H1 (cell line): ENCODE measurements at regions not wholly inside any gene's neighbourhood (a gene's known extent, or its start where the extent isn't known, plus 50 kb on each side); places are given as distances from the start of the nearest gene placed in this dataset.

ENCODE experiments used
- FOSL1 ChIP-seq: IDR thresholded peaks from 2 replicates; pipeline ENCODE4 v1.6.1; 2011; ENCODE audit warnings: mild to moderate bottlenecking, low read depth, low read length, moderate library complexity; ENCODE audit not compliant: insufficient read depth
- HDAC2 ChIP-seq, 2 experiments: fragments of 300-600 bp in 1 of 2; sonication (generic) in 1 of 2; IDR thresholded peaks; 2 replicates each; pipeline ENCODE4 v1.6.1; 2011 to 2012; ENCODE audit warnings: low read depth in 2 of 2, low read length in 2 of 2, mild to moderate bottlenecking in 2 of 2, moderate library complexity in 2 of 2, borderline replicate concordance in 1 of 2, inconsistent platforms in 1 of 2
- JUN ChIP-seq: IDR thresholded peaks from 2 replicates; pipeline ENCODE4 v1.6.1; 2011; ENCODE audit warnings: low read depth, mild to moderate bottlenecking, improper control_type of control experiment, low read length
- MAX ChIP-seq: IDR thresholded peaks from 2 replicates; pipeline ENCODE4 v1.6.1; 2012; ENCODE audit warnings: inconsistent platforms
- RAD21 ChIP-seq, 2 experiments: IDR thresholded peaks in 1 of 2; conservative IDR thresholded peaks in 1 of 2; 2 replicates each; pipeline ENCODE4 v1.6.1; 2011; ENCODE audit warnings: low read depth in 2 of 2, low read length in 2 of 2, improper control_type of control experiment in 1 of 2, inconsistent platforms in 1 of 2, mild to moderate bottlenecking in 1 of 2, moderate library complexity in 1 of 2
- RFX5 ChIP-seq: IDR thresholded peaks from 2 replicates; pipeline ENCODE4 v1.6.1; 2011; ENCODE audit warnings: low read depth, low read length, improper control_type of control experiment, borderline replicate concordance
- SIX5 ChIP-seq: IDR thresholded peaks from 2 replicates; pipeline ENCODE4 v1.6.1; 2011; ENCODE audit warnings: mild to moderate bottlenecking, low read depth, low read length
- SP1 ChIP-seq: IDR thresholded peaks from 2 replicates; pipeline ENCODE4 v1.6.1; 2011; ENCODE audit warnings: low read depth, low read length
- SP4 ChIP-seq: IDR thresholded peaks from 2 replicates; pipeline ENCODE4 v1.6.1; 2012; ENCODE audit warnings: low read length, inconsistent platforms
- SRF ChIP-seq: IDR thresholded peaks from 2 replicates; pipeline ENCODE4 v1.6.1; 2011; ENCODE audit warnings: mild to moderate bottlenecking, low read depth, low read length, moderate library complexity
- ZNF274 ChIP-seq: IDR thresholded peaks from 2 replicates; pipeline ENCODE4 v1.7.0; 2012; ENCODE audit warnings: low read length, borderline replicate concordance; ENCODE audit errors: extremely low read depth
- TF ChIP-seq, protein P1 (sequence below): fragments of 300-600 bp; sonication (generic); IDR thresholded peaks from 2 replicates; pipeline ENCODE4 v1.7.1; 2012; ENCODE audit warnings: low read length, moderate library complexity, mild to moderate bottlenecking, inconsistent platforms; ENCODE audit not compliant: insufficient replicate concordance

DNA sequence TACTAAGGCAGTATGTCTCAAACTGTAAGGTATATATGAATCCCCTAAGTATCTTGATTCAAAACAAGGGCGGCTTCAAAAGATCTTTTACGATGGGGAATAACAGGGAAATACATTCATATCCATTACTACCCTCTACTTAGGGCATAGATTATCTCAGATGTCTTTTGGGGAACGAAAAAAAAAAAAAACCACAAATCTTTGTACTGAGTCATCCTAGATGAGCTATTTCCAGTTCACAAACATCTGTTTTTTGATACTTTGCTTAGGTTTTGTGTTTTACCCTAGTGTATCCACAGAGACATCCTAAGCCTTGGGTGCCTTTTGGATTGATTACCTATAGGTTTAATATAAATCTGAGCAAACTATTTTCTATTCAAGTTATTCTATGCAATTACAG, 457.2 kb downstream of the NLGN4X start (continued):
- TF ChIP-seq, protein P1, sequence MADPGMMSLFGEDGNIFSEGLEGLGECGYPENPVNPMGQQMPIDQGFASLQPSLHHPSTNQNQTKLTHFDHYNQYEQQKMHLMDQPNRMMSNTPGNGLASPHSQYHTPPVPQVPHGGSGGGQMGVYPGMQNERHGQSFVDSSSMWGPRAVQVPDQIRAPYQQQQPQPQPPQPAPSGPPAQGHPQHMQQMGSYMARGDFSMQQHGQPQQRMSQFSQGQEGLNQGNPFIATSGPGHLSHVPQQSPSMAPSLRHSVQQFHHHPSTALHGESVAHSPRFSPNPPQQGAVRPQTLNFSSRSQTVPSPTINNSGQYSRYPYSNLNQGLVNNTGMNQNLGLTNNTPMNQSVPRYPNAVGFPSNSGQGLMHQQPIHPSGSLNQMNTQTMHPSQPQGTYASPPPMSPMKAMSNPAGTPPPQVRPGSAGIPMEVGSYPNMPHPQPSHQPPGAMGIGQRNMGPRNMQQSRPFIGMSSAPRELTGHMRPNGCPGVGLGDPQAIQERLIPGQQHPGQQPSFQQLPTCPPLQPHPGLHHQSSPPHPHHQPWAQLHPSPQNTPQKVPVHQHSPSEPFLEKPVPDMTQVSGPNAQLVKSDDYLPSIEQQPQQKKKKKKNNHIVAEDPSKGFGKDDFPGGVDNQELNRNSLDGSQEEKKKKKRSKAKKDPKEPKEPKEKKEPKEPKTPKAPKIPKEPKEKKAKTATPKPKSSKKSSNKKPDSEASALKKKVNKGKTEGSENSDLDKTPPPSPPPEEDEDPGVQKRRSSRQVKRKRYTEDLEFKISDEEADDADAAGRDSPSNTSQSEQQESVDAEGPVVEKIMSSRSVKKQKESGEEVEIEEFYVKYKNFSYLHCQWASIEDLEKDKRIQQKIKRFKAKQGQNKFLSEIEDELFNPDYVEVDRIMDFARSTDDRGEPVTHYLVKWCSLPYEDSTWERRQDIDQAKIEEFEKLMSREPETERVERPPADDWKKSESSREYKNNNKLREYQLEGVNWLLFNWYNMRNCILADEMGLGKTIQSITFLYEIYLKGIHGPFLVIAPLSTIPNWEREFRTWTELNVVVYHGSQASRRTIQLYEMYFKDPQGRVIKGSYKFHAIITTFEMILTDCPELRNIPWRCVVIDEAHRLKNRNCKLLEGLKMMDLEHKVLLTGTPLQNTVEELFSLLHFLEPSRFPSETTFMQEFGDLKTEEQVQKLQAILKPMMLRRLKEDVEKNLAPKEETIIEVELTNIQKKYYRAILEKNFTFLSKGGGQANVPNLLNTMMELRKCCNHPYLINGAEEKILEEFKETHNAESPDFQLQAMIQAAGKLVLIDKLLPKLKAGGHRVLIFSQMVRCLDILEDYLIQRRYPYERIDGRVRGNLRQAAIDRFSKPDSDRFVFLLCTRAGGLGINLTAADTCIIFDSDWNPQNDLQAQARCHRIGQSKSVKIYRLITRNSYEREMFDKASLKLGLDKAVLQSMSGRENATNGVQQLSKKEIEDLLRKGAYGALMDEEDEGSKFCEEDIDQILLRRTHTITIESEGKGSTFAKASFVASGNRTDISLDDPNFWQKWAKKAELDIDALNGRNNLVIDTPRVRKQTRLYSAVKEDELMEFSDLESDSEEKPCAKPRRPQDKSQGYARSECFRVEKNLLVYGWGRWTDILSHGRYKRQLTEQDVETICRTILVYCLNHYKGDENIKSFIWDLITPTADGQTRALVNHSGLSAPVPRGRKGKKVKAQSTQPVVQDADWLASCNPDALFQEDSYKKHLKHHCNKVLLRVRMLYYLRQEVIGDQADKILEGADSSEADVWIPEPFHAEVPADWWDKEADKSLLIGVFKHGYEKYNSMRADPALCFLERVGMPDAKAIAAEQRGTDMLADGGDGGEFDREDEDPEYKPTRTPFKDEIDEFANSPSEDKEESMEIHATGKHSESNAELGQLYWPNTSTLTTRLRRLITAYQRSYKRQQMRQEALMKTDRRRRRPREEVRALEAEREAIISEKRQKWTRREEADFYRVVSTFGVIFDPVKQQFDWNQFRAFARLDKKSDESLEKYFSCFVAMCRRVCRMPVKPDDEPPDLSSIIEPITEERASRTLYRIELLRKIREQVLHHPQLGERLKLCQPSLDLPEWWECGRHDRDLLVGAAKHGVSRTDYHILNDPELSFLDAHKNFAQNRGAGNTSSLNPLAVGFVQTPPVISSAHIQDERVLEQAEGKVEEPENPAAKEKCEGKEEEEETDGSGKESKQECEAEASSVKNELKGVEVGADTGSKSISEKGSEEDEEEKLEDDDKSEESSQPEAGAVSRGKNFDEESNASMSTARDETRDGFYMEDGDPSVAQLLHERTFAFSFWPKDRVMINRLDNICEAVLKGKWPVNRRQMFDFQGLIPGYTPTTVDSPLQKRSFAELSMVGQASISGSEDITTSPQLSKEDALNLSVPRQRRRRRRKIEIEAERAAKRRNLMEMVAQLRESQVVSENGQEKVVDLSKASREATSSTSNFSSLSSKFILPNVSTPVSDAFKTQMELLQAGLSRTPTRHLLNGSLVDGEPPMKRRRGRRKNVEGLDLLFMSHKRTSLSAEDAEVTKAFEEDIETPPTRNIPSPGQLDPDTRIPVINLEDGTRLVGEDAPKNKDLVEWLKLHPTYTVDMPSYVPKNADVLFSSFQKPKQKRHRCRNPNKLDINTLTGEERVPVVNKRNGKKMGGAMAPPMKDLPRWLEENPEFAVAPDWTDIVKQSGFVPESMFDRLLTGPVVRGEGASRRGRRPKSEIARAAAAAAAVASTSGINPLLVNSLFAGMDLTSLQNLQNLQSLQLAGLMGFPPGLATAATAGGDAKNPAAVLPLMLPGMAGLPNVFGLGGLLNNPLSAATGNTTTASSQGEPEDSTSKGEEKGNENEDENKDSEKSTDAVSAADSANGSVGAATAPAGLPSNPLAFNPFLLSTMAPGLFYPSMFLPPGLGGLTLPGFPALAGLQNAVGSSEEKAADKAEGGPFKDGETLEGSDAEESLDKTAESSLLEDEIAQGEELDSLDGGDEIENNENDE = no peak
- TF ChIP-seq FOSL1 = no peak
- no peak for TF ChIP-seq ZNF274
- no peak for TF ChIP-seq HDAC2 (IDR thresholded peaks at IDR 0.05; ENCODE audit: borderline replicate concordance in 1 of 2, low read depth in 2 of 2, low read length in 2 of 2)
- no peak for TF ChIP-seq JUN
- no peak for TF ChIP-seq SIX5
- TF ChIP-seq MAX = no peak
- TF ChIP-seq RFX5 = no peak
- TF ChIP-seq SP1 = no peak
- TF ChIP-seq SRF = no peak
- no peak for TF ChIP-seq RAD21 (IDR thresholded peaks at IDR 0.05 in 1 of 2, conservative IDR thresholded peaks at IDR 0.05 in 1 of 2; ENCODE audit: low read depth in 2 of 2, low read length in 2 of 2)
- no peak for TF ChIP-seq SP4
